GM18868 (cell line): ENCODE measurements at regions not wholly inside any gene's neighbourhood (a gene's known extent, or its start where the extent isn't known, plus 50 kb on each side); places are given as distances from the start of the nearest gene placed in this dataset.

ENCODE experiments used
- ATAC-seq: cut with Tn5 transposase; IDR thresholded peaks from one replicate; pipeline ENCODE4 v1.9.1; 2021; ENCODE audit warnings: mild to moderate bottlenecking, moderate library complexity; ENCODE audit not compliant: unreplicated experiment

GRCh38 chr15:70271422-70272088 lies 173.8 kb upstream of the TLE3 start:
- ATAC-seq = no peak

GRCh38 chr15:70270752-70271111 lies 173.0 kb upstream of the TLE3 start:
- ATAC-seq = no peak

- ATAC-seq = no peak
These were observed 172.5 kb upstream of the TLE3 start for GRCh38 chr15:70269991-70270751.

GRCh38 chr15:70269311-70269911 lies 171.7 kb upstream of the TLE3 start:
- no peak for ATAC-seq

- ATAC-seq = no peak
These were observed 171.1 kb upstream of the TLE3 start for GRCh38 chr15:70268698-70269251.

- ATAC-seq = no peak
These were observed 170.2 kb upstream of the TLE3 start for GRCh38 chr15:70267879-70268278.

- ATAC-seq = no peak
These were observed 169.6 kb upstream of the TLE3 start for GRCh38 chr15:70267306-70267705.

GRCh38 chr15:70266412-70267121 lies 168.8 kb upstream of the TLE3 start:
- ATAC-seq = no peak

- ATAC-seq = no peak
These were observed 168.3 kb upstream of the TLE3 start for GRCh38 chr15:70265986-70266385.

GRCh38 chr15:70265466-70265978 lies 167.8 kb upstream of the TLE3 start:
- no peak for ATAC-seq

GRCh38 chr15:70264738-70265465 lies 167.2 kb upstream of the TLE3 start:
- no peak for ATAC-seq

- no peak for ATAC-seq
These were observed 166.4 kb upstream of the TLE3 start for GRCh38 chr15:70264014-70264582.

- no peak for ATAC-seq
These were observed 165.0 kb upstream of the TLE3 start for GRCh38 chr15:70262591-70263274.

GRCh38 chr15:70262171-70262570 lies 164.5 kb upstream of the TLE3 start:
- no peak for ATAC-seq

GRCh38 chr15:70261083-70261482 lies 163.4 kb upstream of the TLE3 start:
- ATAC-seq = no peak

GRCh38 chr15:70260580-70260979 lies 162.9 kb upstream of the TLE3 start:
- no peak for ATAC-seq

- no peak for ATAC-seq
These were observed 162.2 kb upstream of the TLE3 start for GRCh38 chr15:70259640-70260508.

GRCh38 chr15:70259028-70259424 lies 161.3 kb upstream of the TLE3 start:
- ATAC-seq = no peak
